LNCAP (cell line): ENCODE measurements at regions not wholly inside any gene's neighbourhood (a gene's known extent, or its start where the extent isn't known, plus 50 kb on each side); places are given as distances from the start of the nearest gene placed in this dataset.

Source experiments
- TF ChIP-seq, protein P1 (sequence below): fragments of 450-650 bp; IDR thresholded peaks from 2 replicates; pipeline ENCODE4 v1.5.1; 2017; ENCODE audit warnings: mild to moderate bottlenecking

DNA sequence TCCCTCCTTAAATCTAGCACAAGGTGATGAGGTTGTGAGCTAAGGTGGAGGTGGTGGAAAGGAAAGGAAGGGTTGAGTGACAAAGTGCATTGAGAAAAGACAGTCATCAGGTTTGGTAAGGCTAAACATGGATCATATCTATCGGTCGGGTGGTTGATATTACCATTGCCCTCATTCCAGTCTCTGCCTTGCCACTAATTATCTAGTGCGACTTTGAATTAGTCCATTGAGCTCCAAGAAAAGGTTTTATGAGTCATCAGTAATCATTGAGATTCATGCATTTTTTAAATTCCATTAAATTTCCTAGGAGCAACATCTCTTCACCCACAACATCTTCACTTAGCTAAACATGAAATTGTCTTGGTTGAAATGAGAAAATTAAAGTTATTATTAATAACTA is 68.9 kb upstream of the FRMD4A start:
- TF ChIP-seq, protein P1, sequence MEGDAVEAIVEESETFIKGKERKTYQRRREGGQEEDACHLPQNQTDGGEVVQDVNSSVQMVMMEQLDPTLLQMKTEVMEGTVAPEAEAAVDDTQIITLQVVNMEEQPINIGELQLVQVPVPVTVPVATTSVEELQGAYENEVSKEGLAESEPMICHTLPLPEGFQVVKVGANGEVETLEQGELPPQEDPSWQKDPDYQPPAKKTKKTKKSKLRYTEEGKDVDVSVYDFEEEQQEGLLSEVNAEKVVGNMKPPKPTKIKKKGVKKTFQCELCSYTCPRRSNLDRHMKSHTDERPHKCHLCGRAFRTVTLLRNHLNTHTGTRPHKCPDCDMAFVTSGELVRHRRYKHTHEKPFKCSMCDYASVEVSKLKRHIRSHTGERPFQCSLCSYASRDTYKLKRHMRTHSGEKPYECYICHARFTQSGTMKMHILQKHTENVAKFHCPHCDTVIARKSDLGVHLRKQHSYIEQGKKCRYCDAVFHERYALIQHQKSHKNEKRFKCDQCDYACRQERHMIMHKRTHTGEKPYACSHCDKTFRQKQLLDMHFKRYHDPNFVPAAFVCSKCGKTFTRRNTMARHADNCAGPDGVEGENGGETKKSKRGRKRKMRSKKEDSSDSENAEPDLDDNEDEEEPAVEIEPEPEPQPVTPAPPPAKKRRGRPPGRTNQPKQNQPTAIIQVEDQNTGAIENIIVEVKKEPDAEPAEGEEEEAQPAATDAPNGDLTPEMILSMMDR: no peak

DNA sequence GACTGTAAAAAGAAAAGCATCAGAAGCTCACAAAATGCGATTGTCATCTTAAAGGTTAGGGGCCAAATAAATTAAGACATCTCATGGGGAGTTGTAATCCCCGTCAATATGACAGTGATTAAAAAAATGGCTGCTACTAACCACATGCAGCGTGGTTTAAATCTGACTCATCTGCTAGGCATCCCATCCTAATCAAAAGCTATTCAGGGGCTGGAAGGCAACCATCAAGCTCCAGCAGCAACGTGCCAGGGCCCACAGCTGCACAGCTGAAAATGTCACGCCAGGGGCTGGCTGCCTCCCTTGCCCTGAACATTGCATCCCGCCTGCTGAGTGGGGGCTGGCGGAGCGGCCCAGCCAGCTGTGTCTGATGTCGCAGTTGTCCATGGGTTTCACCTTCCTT is 66.3 kb upstream of the FRMD4A start:
- TF ChIP-seq, protein P1: no peak

DNA sequence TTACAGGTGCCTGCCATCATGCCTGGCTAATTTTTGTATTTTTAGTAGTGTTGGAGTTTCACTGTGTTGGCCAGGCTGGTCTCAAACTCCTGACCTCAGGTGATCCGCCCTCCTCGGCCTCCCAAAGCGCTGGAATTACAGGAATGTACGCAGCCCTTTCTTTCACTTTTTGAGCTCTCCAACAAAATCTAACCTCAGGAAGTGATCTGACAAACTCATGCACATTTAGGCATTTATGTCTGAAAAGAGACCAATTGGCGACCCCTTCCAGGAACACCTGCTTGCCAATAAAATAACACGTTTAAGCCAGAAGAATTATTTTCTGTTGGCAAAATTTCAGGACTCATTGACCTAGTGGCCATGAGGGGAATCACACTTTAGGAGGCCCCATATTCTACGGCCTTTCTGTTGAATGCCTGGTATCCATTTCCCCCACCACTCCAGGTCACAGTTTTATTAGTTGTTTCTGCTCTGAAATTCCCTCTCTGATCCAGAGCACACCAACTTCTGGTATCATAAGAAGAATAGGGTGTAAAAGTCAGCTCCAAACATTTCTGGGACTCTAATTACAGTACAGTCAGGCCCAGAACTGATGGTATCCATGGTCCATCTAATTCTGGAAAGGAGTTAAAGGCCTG is 65.8 kb upstream of the FRMD4A start:
- TF ChIP-seq, protein P1: peak; percentile 47

DNA sequence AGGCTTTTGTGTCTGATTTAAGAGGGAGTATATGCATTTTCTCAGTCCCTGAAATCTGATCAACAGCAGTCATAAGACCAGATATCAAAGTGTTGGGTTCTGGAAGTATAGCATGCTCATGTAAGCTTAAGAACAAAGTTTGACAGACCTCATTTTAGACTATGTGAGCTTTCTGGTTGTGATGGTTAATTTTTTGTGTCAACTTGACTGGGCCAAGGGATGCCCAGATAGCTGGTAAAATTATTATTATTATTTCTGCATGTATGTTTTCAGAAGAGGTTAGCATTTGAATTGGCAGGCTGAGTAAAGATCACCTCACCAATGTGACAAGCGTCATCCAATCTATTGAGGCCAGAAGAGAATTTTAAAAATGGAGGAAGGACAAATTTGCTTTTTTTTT is 63.5 kb upstream of the FRMD4A start:
- TF ChIP-seq, protein P1: no peak

DNA sequence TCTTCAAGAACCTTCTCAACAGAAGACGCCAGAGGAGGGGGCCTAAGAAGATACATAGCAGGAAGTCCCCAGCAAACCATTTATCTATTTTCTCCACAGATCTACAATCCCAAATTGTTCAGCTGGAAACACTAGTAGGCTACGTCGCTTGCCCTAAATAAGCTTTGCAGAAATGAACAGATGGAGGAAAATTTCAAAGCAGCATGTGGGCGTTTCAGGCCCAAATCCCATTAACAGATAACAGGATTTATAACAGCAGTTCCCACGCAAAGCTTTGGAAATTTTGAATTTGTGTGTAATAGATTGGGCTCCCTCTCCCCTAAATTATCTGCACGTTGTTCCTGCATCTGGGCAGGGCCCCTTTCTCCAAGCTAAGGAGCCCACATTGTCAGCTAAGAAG is 60.6 kb upstream of the FRMD4A start:
- TF ChIP-seq, protein P1: no peak

DNA sequence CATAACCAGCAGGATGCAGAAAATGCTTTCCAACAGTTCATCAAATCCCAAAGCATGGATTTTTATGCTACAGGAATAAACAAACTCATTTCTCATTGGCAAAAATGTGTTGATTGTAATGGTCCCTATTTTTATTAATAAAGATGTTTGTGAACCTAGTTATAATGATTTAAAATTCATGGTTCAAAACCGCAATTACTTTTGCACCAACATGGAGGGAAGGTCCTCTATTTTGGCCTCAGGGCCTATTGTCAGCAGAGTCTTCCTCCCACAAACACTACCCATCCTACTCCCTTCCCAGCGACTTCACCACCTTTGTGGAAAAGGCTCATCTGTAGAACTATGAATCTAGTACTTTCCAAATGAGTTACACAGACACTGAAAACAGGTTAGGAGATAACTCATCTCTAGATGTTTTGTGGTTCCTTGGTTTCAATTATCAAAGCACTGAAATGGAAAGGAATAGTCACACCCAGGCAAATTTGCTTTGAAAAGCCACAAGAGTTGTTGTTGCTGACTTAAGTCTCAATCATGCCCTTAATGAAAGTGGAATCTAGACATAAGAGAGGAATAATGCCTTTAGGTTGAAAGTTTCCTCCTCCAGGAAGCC is 59.4 kb upstream of the FRMD4A start:
- TF ChIP-seq, protein P1: no peak

DNA sequence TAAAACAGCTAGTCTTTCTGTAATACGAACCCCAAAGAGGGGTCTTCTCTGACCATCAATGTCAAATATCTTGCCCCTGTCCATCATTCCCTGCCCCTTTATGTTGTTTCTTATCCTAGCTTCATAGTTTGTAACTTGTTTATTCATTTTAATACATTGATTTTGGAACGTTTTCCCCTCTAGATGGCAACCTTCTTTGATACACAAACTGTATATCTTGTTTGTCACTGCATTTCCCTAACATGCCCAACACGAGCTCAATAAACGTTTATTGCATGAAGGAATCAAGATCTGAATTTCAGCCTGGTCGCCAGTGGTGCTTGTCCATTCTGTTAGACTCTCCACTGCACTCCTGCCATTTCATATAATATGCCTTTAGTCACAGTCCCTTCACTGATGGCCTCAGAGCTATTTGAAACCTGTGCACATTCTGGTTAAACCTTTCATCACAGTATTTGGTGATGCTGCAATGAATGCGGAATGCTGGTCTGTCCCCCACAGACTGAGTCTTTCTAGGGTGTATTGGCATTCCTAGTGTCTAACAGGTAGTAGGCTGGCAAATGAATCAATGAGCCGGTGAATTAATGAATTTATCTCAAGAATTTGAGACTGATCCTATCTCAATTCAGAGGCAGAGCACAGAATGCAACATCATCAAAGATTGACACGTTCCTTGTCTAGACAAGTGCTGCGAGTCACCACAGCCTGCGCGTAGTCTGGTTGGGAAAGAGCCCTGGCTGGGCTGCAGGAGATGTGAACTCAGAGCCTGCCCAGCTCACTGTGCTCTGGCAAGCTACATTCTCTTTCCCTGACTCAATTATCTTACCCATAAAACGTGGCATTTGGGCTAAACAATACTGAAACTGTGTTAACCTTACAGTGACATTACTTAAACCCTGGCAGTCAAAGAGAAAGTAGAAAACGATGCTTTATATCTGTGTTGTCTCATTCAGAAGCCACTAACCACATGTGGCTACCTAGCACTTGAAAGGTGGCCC is 55.2 kb upstream of the FRMD4A start:
- TF ChIP-seq, protein P1: peak; percentile 43
